Stimulated activated effector memory CD8-positive, alpha-beta T cell treated with anti-CD3 and anti-CD28 coated beads, Interleukin-12 subunit alpha, Interleukin-12 subunit beta, amount 100 ng/mL, for 72 hours (primary cell): ENCODE measurements at regions not wholly inside any gene's neighbourhood (a gene's known extent, or its start where the extent isn't known, plus 50 kb on each side); places are given as distances from the start of the nearest gene placed in this dataset.

ENCODE experiments used
- ATAC-seq: fragments of 150-1000 bp; cut with Tn5 transposase; 2 replicates; pipeline ENCODE4 v1.10.0; 2021
- DNase-seq, 2 donors: peaks; one replicate each; pipeline ENCODE4 v3.0.0; 2021 to 2022; ENCODE audit warnings: low spot score in 2 of 2
- H3K27ac Mint-ChIP-seq: one replicate; pipeline ENCODE4 v1.8.0; 2022; ENCODE audit warnings: mild to moderate bottlenecking, mixed read lengths
- H3K36me3 Mint-ChIP-seq: one replicate; pipeline ENCODE4 v1.8.0; 2022; ENCODE audit warnings: mild to moderate bottlenecking, mixed read lengths
- H3K4me1 Mint-ChIP-seq: one replicate; pipeline ENCODE4 v1.8.0; 2022; ENCODE audit warnings: mixed read lengths
- H3K4me3 Mint-ChIP-seq: one replicate; pipeline ENCODE4 v1.8.0; 2022; ENCODE audit warnings: mild to moderate bottlenecking, mixed read lengths
- H3K9me3 Mint-ChIP-seq: one replicate; pipeline ENCODE4 v1.8.0; 2022; ENCODE audit warnings: mixed read lengths

DNA sequence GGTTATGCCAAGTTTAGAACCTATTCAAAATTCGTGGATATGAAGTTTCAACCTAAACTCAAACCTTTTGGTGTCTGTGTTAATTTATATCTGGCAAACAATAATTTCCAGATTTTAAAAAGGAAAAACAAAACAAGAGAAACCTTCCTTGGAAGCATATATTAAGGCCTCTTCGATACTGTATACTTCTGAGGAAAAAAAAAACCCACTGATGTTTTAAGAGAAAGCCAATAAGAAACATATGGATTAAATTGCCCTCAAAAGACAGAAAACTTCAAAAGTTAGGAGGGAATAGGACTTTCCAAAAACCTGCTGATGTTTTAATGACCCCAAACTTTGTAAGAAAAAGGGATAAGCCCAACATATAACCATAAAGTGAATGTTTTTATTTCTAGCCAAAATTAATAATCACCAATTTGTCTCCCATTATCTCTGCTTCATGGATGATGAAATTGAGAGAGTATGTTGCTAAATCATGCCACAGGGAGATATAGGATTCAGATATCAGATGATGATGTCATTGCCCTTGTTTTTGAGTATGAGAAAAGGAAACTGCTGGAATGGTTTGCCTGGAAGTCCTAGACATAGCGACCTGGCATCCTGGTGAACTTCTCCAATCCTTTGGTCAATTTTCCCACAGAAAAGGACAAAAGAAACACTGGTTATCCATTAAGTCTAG is 423.9 kb downstream of the DMRT2 start:
- peaks cover 3% of the 10 kb centered on the region for H3K9me3 Mint-ChIP-seq
- H3K4me1 Mint-ChIP-seq: no peaks in the 10 kb centered on the region
- ATAC-seq (no peak), DNase-seq (no peak)
- H3K27ac Mint-ChIP-seq: no peak overlapping the region
- H3K36me3 Mint-ChIP-seq: no peaks in the 10 kb centered on the region
- H3K4me3 Mint-ChIP-seq: no peak overlapping the region

DNA sequence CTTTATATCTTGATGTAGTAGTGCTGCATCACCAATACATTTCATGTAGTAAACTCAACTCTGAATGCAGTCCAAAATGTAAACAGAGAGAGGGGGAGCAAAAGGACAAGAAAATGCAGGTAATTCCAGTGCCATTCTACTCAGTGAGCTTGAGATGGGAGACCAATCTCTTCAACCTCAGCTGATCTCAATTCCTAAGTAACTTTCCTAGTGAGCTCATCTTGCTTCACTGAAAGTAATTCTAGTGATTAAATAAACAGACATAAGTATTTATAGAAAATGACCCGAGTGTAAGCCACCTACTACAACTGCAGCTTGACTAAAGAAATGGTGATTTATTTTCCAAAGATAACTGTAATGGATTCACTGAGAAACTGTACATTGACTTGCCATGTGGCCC is 424.5 kb downstream of the DMRT2 start:
- Mint-ChIP-seq H3K4me3 (no peak overlapping the region), H3K9me3 (peaks cover 3% of the 10 kb centered on the region), H3K4me1 (no peaks in the 10 kb centered on the region), H3K27ac (no peak overlapping the region), H3K36me3 (no peaks in the 10 kb centered on the region)
- no peak for ATAC-seq
- no peak for DNase-seq

DNA sequence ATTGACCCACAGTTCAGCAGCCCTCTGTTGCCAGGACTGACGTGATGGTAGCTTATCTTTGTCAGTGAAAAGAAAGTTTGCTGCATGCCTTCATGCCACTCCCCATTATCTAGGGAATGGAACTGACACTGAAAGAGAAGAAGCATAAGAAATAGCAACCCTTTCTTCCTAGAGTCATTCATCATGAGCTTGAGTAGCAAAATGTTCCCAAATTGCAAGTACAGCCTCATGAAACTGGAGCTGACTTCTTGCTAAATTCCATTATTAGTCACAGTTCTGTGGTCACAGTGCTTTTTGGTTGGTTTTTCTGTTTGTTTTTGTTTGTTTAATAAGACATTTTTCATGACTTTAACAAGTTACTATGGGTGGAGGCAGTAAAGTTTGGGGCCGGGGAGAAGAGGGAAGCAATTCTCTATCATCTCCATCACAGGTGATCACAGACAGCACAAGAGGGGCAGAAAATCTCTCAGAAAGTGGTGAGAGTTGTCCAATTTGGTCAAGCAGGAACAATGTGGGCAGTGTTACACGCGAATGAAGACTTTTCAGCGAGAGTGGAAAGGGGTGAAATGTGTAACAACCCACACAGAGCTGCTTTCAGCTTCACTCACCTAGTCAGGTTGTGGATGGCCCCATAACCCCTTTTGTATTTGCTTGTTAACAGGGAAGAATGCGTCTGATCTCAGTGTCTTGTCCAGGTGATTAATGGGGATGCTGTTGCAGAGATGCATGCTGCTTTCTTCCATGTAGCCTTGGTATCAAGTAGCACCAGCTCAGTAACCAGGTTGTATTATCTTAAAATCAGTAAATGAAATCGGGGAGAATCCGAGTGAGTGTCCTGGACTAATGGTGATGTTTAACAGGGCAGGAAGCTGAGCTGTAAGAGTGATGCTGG is 440.4 kb downstream of the DMRT2 start:
- Mint-ChIP-seq H3K27ac (no peak overlapping the region), H3K9me3 (no peaks in the 10 kb centered on the region), H3K4me1 (no peaks in the 10 kb centered on the region), H3K36me3 (no peaks in the 10 kb centered on the region), H3K4me3 (no peak overlapping the region)
- no peak for DNase-seq
- ATAC-seq: peak; percentile 77

GRCh38 chr9:1492156-1492555 is 442.0 kb downstream of the DMRT2 start:
- no peaks in the 10 kb centered on the region for H3K4me1 Mint-ChIP-seq
- ATAC-seq (no peak), DNase-seq (no peak)
- H3K36me3 Mint-ChIP-seq: no peaks in the 10 kb centered on the region
- H3K27ac Mint-ChIP-seq: no peak overlapping the region
- H3K9me3 Mint-ChIP-seq: no peaks in the 10 kb centered on the region
- no peak overlapping the region for H3K4me3 Mint-ChIP-seq

DNA sequence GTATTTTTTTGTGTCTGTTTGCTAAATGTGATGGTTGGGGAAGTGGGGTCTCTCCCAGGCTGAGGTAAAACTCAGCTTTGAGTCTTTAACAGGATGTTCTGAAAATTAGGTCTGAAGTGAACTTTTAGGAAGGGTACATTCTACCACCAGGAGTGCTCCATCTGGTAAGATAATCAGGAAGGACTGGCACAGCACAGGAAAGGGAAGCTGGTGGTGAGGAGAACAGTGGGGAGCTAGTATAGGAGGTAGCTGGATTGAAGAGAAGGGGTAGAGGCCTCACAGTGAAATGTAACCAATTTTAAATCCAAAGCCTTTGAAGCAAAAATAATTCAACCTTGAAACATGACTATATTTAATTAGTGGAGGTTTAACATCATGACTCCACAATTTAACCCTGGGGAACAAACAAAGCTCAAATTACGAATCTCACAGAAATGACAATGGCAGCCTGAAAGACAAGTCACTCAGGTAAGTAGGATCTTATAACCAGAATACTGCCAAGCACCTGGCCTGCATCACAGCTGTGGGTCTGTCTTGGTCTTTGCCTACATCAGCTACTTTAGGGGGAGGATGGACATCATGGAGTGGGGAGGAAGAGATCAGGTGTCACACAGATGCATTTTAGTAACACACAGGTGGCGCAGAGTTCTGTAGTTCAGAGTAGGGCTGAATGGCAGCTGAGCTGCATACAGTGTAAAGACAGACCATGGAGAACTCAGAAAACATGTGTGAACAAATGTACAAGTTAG is 445.3 kb downstream of the DMRT2 start:
- Mint-ChIP-seq H3K4me3 (no peak overlapping the region), H3K36me3 (no peaks in the 10 kb centered on the region), H3K4me1 (no peaks in the 10 kb centered on the region), H3K27ac (no peak overlapping the region), H3K9me3 (no peaks in the 10 kb centered on the region)
- DNase-seq (no peak), ATAC-seq (no peak)

DNA sequence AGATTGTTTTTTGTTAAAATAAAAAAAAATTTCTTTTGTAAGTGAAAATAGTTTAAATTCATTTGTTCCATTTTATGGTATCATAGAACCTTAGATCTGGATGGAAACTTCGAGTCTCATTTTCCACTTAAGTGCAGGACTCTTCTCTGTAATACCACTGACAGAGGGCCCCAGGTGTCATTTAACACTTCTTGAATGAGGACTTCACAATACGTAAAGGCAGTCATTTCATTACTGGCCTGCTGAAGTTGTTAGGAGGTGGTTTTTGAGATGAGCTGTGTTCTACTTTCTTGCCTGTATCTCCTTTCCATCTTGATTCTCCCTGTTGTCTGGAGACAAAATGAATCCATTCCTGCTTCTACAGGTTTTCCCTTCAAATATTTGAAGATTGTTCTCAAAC is 455.3 kb downstream of the DMRT2 start:
- Mint-ChIP-seq H3K4me1 (no peaks in the 10 kb centered on the region), H3K4me3 (no peak overlapping the region), H3K27ac (no peak overlapping the region), H3K9me3 (peaks cover 2% of the 10 kb centered on the region), H3K36me3 (no peaks in the 10 kb centered on the region)
- ATAC-seq: peak; percentile 80
- no peak for DNase-seq

DNA sequence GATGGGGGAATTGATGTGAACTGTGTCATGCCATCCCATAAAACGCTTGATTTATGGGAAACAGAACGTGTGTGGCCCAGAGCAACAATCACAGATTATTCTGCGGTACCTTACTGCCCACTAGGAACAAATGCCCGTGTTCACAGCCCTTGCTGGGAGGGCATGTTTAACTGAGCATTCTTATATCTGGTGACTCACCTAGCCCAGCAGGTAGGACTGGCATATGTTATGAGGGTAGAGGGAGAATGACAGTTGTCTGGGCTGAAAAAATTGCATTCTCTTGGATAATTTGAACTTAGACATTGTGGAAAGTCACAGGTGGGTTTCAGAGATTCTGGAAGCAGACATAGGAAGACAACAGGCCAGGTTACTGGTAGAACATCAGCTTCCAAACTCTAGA is 460.6 kb downstream of the DMRT2 start:
- ATAC-seq (no peak), DNase-seq (no peak)
- Mint-ChIP-seq H3K27ac (no peak overlapping the region), H3K4me3 (no peak overlapping the region), H3K9me3 (peaks cover 5% of the 10 kb centered on the region), H3K36me3 (no peaks in the 10 kb centered on the region), H3K4me1 (no peaks in the 10 kb centered on the region)

- peaks cover 5% of the 10 kb centered on the region for H3K9me3 Mint-ChIP-seq
- DNase-seq: no peak
- H3K27ac Mint-ChIP-seq: no peak overlapping the region
- ATAC-seq: no peak
- H3K4me1 Mint-ChIP-seq: no peaks in the 10 kb centered on the region
- no peaks in the 10 kb centered on the region for H3K36me3 Mint-ChIP-seq
- no peak overlapping the region for H3K4me3 Mint-ChIP-seq
These were observed 462.9 kb downstream of the DMRT2 start for GRCh38 chr9:1513105-1513504.

DNA sequence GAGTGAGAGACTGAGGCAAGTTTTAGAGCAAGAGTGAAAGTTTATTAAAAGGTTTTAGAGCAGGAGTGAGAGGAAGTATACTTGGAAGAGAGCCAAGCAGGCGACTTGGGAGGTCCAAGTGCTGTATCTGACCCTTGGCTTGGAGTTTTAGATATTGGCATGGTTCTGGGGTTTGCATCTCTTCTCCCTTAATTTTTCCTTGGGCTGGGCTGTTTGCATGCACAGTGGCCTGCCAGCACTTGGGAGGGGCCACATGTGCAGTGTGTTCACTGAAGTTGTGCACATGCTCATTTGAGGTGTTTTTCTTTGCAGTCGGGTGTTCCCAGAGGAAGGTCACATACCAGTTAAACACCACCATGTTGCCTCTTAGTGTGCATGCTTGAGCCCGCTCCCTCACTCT is 464.1 kb downstream of the DMRT2 start:
- no peaks in the 10 kb centered on the region for H3K4me1 Mint-ChIP-seq
- no peaks in the 10 kb centered on the region for H3K36me3 Mint-ChIP-seq
- H3K4me3 Mint-ChIP-seq: no peak overlapping the region
- ATAC-seq: no peak
- H3K9me3 Mint-ChIP-seq: peaks cover 5% of the 10 kb centered on the region
- DNase-seq: no peak
- H3K27ac Mint-ChIP-seq: no peak overlapping the region

- Mint-ChIP-seq H3K4me1 (no peaks in the 10 kb centered on the region), H3K27ac (no peak overlapping the region), H3K9me3 (peaks cover 4% of the 10 kb centered on the region), H3K4me3 (no peak overlapping the region), H3K36me3 (no peaks in the 10 kb centered on the region)
- peak; percentile 69 for ATAC-seq
- no peak for DNase-seq
These were observed 464.7 kb downstream of the DMRT2 start for GRCh38 chr9:1514776-1515363.

- Mint-ChIP-seq H3K4me1 (no peaks in the 10 kb centered on the region), H3K36me3 (no peaks in the 10 kb centered on the region), H3K27ac (no peak overlapping the region), H3K4me3 (no peak overlapping the region), H3K9me3 (peaks cover 3% of the 10 kb centered on the region)
- no peak for DNase-seq
- no peak for ATAC-seq
These were observed 465.4 kb downstream of the DMRT2 start for GRCh38 chr9:1515557-1515956.

DNA sequence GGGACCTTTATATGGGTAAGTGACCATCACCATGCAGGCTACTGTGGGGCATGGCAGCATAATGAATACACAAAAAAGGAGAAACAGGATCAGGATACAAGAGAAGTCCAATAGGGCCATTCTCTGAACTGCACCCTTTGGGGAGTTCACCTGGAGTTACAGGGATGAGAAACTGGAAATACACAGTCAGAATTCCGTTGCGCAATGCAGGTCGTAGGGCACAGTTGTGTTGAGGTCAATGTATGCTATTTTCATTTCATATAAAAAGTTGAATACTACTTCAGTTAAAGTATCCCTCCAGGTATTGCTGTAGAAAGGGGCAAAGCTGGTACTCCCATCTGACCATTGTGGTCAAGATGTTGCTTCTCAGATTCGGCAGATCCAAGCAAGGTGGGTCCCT is 471.4 kb downstream of the DMRT2 start:
- ATAC-seq: no peak
- H3K4me3 Mint-ChIP-seq: no peak overlapping the region
- H3K4me1 Mint-ChIP-seq: no peaks in the 10 kb centered on the region
- no peak overlapping the region for H3K27ac Mint-ChIP-seq
- no peaks in the 10 kb centered on the region for H3K9me3 Mint-ChIP-seq
- H3K36me3 Mint-ChIP-seq: no peaks in the 10 kb centered on the region
- DNase-seq: no peak

DNA sequence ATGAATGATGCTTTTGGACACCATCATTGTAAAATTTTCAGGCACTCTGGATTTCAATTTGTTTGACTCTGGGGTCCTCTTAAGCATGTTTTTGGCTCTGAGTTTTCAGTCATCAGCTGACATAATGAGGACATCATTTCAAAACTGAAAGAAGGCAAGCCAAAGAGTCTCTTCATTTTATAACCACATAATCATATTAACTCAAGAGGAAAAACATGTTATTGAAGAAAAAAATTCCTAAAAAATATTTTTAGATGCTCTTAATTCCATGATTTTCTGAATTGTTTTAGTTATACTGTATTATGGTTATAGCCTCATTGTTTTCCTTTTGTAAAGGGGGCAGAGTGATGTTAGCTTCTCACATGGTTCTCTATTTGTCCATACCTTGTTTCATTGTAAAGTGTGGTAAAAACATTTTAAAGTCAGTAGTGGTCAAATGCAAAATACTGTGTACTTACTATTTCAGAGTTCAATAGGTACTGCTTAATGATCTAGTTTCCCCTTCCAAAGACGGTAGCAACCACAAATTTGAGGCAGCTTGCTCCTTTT is 472.1 kb downstream of the DMRT2 start:
- Mint-ChIP-seq H3K4me3 (no peak overlapping the region), H3K9me3 (no peaks in the 10 kb centered on the region), H3K27ac (no peak overlapping the region), H3K4me1 (no peaks in the 10 kb centered on the region), H3K36me3 (no peaks in the 10 kb centered on the region)
- ATAC-seq: no peak
- DNase-seq: no peak

DNA sequence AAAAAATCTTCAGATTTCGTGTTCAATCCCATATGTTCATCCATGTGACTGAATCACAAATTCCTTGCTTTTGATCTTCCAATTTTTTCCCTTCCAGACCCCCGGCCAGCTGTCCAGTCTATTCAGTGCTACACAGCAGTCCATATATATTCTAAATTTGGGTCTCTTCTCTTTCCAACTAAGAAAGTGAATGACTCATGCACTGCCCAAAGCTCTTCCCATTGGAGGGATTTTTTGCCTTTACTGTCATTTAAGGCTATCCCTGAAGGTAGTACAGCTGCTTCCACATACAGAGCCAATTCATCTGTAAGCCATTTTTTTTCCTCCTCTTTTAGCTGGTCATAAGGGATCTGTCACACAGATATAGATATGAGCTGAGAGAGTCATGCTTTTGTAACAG is 478.3 kb downstream of the DMRT2 start:
- H3K4me3 Mint-ChIP-seq: no peak overlapping the region

GRCh38 chr9:1530696-1531095 is 480.5 kb downstream of the DMRT2 start:
- Mint-ChIP-seq H3K36me3 (no peaks in the 10 kb centered on the region), H3K9me3 (no peaks in the 10 kb centered on the region), H3K27ac (no peak overlapping the region), H3K4me1 (no peaks in the 10 kb centered on the region), H3K4me3 (no peak overlapping the region)
- ATAC-seq: no peak
- DNase-seq: no peak

More for the DNA sequence above, 478.3 kb downstream of the DMRT2 start:
- H3K36me3 Mint-ChIP-seq: no peaks in the 10 kb centered on the region
- DNase-seq: no peak
- no peak overlapping the region for H3K27ac Mint-ChIP-seq
- ATAC-seq: no peak
- no peaks in the 10 kb centered on the region for H3K4me1 Mint-ChIP-seq
- H3K9me3 Mint-ChIP-seq: no peaks in the 10 kb centered on the region
